HepG2 (cell line): ENCODE measurements at regions not wholly inside any gene's neighbourhood (a gene's known extent, or its start where the extent isn't known, plus 50 kb on each side); places are given as distances from the start of the nearest gene placed in this dataset.

Source experiments
- CHD2 ChIP-seq: IDR thresholded peaks from 2 replicates; pipeline ENCODE4 v1.6.1; 2011; ENCODE audit warnings: low read depth, low read length, improper control_type of control experiment
- ELK4 ChIP-seq: sonication (generic); formaldehyde crosslinking; IDR thresholded peaks from 2 replicates; pipeline ENCODE4 v1.9.0; 2021; ENCODE audit warnings: missing genetic modification reagents, borderline replicate concordance
- HOXD1 ChIP-seq: sonication (generic); formaldehyde crosslinking; IDR thresholded peaks from 2 replicates; pipeline ENCODE4 v1.5.0; 2020; ENCODE audit warnings: missing genetic modification reagents
- MIER2 ChIP-seq: IDR thresholded peaks from 2 replicates; pipeline ENCODE4 v1.6.1; 2016; ENCODE audit warnings: missing biosample characterization, missing genetic modification reagents
- TBP ChIP-seq: sonication (generic); formaldehyde crosslinking; IDR thresholded peaks from 2 replicates; pipeline ENCODE4 v1.5.0; 2020; ENCODE audit warnings: missing genetic modification reagents
- ZFP36 ChIP-seq: fragments of 150-350 bp; IDR thresholded peaks from 2 replicates; pipeline ENCODE4 v1.6.1; 2018; ENCODE audit warnings: borderline replicate concordance, low read length, low read depth; ENCODE audit not compliant: partially characterized antibody
- ZNF574 ChIP-seq: sonication (generic); formaldehyde crosslinking; IDR thresholded peaks from 2 replicates; pipeline ENCODE4 v1.4.0; 2020; ENCODE audit warnings: missing genetic modification reagents
- TF ChIP-seq, protein P1 (sequence below): sonication (generic); formaldehyde crosslinking; IDR thresholded peaks from 2 replicates; pipeline ENCODE4 v1.5.0; 2020; ENCODE audit warnings: missing genetic modification reagents, mild to moderate bottlenecking, borderline replicate concordance
- TF ChIP-seq, protein P2 (sequence below): sonication (generic); formaldehyde crosslinking; IDR thresholded peaks from 2 replicates; pipeline ENCODE4 v1.8.0; 2022; ENCODE audit warnings: mild to moderate bottlenecking, missing genetic modification reagents; ENCODE audit not compliant: insufficient replicate concordance

GRCh38 chr16:9371713-9372448, 280.4 kb downstream of the HAPSTR1 start (continued):
- TF ChIP-seq TBP (CRISPR knock-in tag) (no peak), CHD2 (no peak), ELK4 (no peak), ZFP36 (no peak), MIER2 (CRISPR knock-in tag) (peak; percentile 85; the same call in 1 of the 2 replicates), HOXD1 (CRISPR knock-in tag) (no peak), ZNF574 (CRISPR knock-in tag) (no peak)
- TF ChIP-seq, protein P1, sequence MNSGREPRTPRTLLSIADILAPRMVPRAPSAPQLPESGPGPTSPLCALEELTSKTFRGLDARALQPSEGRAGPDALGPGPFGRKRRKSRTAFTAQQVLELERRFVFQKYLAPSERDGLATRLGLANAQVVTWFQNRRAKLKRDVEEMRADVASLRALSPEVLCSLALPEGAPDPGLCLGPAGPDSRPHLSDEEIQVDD (CRISPR knock-in tag) = no peak
- TF ChIP-seq, protein P2, sequence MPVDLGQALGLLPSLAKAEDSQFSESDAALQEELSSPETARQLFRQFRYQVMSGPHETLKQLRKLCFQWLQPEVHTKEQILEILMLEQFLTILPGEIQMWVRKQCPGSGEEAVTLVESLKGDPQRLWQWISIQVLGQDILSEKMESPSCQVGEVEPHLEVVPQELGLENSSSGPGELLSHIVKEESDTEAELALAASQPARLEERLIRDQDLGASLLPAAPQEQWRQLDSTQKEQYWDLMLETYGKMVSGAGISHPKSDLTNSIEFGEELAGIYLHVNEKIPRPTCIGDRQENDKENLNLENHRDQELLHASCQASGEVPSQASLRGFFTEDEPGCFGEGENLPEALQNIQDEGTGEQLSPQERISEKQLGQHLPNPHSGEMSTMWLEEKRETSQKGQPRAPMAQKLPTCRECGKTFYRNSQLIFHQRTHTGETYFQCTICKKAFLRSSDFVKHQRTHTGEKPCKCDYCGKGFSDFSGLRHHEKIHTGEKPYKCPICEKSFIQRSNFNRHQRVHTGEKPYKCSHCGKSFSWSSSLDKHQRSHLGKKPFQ (CRISPR knock-in tag) = no peak
